Skeletal muscle cell (primary cell): ENCODE measurements at regions not wholly inside any gene's neighbourhood (a gene's known extent, or its start where the extent isn't known, plus 50 kb on each side); places are given as distances from the start of the nearest gene placed in this dataset.

Source experiments
- DNase-seq: peaks from one replicate; pipeline ENCODE4 v3.0.0-alpha.2; 2010; ENCODE audit warnings: low read depth
- H3K4me3 ChIP-seq: 2 replicates; pipeline ENCODE4 v1.5.1; 2011; ENCODE audit warnings: low read depth, mild to moderate bottlenecking, control low read depth, low read length, moderate library complexity

GRCh38 chr3:40779039-40779438 is 254.3 kb downstream of the ZNF621 start:
- no peak for DNase-seq
- no peak overlapping the region for H3K4me3 ChIP-seq

DNA sequence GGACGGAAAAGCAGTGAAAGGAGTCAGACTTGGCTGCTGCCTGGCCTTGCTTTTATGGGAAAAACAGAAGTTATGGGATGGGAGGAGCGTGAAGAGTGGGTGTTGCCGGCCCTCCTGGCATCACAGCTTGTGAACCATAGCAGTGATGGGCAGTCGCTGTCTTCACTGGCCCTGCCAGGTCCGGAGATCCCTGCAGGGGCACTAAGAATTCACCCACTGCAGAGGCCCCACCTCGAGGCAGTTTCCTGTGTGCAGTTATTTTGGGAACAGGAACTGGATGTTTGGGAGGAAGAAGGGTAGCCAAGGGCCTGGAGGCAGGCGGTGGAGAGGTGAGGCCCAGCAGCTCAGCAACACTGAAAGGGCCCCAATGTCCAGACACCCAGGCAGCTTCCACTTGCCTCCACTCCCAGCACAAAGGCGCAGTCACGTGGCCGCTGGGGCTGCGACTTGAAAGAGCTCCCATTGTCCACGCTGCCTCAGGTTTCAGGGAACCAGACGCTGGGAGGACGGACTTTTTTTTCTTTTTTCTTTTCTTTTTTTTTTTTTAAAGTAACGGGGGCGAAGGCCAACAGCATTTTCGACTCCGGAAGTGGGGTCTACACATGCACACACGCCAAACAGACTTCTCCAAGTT is 255.6 kb downstream of the ZNF621 start:
- no peak overlapping the region for H3K4me3 ChIP-seq

DNA sequence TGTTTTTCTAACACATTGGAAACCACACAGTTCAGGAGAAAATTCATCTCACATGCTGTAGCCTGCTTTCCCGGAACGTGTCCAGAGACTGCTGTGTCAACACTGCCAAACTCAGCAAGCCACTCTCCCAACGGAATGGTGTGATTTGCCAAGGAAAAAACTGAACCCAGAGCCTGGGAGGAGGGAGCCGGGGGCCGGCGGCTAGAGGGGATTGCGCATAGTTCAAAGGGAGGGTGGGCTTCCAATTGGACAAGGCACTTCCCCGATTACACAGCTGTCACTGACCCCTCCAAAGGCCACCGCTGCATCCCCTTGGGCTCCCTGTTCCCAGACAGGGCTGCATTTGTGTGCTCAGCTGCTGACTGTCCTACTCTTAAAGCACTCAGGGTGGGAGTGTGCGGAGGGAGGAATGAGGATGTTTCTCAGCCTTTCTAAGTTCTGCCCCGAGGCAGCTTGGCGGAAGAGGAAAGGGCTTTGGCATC is 256.2 kb downstream of the ZNF621 start:
- peak overlapping the region; percentile 11 for H3K4me3 ChIP-seq
- peak; percentile 45 for DNase-seq

More for the DNA sequence above, 255.6 kb downstream of the ZNF621 start:
- peak; percentile 12 for DNase-seq

- no peak for DNase-seq
- no peak overlapping the region for H3K4me3 ChIP-seq
Measured at GRCh38 chr3:40782111-40782721, 257.5 kb downstream of the ZNF621 start.

GRCh38 chr3:40790746-40791145 is 266.0 kb downstream of the ZNF621 start:
- DNase-seq, result no peak
- no peak overlapping the region for H3K4me3 ChIP-seq

- no peak overlapping the region for H3K4me3 ChIP-seq
- DNase-seq, result no peak
Measured at GRCh38 chr3:40793730-40794129, 269.0 kb downstream of the ZNF621 start.

DNA sequence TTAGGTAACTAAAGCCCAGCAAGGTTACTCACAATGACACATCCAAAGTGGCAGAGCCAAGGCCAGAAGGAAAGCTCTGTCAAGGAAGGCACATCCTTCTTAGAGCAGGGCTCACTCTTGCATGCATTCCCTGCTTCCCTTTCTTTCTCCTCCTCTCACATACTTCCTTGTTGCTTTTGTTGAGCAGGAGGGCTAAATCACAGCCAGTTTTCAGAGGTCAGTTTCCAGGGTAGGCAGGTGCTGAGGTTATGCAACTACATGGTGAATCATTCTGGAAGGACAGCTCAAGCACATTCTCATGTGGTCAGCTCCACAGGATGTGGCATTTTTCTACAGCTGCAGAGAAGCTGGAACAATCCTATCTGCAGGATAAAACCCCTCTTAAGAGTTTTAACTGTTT is 275.6 kb downstream of the ZNF621 start:
- H3K4me3 ChIP-seq, result no peak overlapping the region
- peak; percentile 87 for DNase-seq

DNA sequence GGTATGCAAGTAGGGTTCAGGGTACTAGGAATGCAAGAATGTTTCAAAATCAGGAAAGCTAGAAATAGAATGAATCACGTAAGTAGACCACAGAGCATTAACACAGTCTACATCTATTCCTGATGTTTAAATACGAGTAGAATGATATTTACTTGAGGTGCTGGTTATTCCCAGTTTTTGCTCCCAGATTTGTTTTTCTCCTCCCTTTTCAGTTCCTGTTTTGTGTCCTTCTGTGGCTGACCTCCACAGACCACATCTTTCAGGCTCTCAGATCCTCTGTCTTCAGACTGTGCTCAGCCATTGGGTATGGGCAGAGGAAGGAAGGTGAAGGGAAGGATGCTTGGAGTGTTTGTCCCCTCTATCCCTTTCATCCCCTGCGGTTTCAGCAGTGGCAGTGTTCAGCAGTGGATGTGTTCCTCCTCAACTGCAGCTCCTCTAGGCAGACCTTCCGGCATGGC is 276.6 kb downstream of the ZNF621 start:
- H3K4me3 ChIP-seq, result no peak overlapping the region
- DNase-seq, result no peak

- H3K4me3 ChIP-seq, result no peak overlapping the region
- DNase-seq, result no peak
Measured at GRCh38 chr3:40803311-40803710, 278.6 kb downstream of the ZNF621 start.

GRCh38 chr3:40805456-40805855 is 280.7 kb downstream of the ZNF621 start:
- H3K4me3 ChIP-seq, result no peak overlapping the region

GRCh38 chr3:40810813-40811212 is 286.1 kb downstream of the ZNF621 start:
- no peak overlapping the region for H3K4me3 ChIP-seq

More at GRCh38 chr3:40805456-40805855, 280.7 kb downstream of the ZNF621 start:
- DNase-seq, result no peak

GRCh38 chr3:40817017-40817416 is 292.3 kb downstream of the ZNF621 start:
- DNase-seq, result no peak

More at GRCh38 chr3:40810813-40811212, 286.1 kb downstream of the ZNF621 start:
- DNase-seq, result no peak

DNA sequence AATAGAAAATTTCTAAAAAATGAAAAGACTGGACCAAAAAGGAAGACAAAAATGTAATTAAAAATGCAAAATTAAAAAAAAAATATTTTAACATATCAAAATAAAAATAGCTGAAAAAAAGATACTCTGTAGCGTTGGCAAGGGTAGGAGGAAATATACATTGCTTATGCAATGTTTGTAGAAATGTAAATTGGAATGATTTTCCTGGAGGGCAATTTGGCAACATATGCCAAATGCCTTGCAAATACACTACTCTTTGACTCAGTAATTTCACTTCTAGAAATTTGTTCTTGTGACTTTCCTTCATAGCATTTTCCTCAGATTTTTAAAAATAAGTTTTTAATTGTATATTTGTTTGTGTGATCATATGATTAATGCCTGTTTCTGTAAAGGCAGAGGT is 296.6 kb downstream of the ZNF621 start:
- DNase-seq, result no peak
- H3K4me3 ChIP-seq, result no peak overlapping the region

More at GRCh38 chr3:40817017-40817416, 292.3 kb downstream of the ZNF621 start:
- no peak overlapping the region for H3K4me3 ChIP-seq

- H3K4me3 ChIP-seq, result no peak overlapping the region
Measured at GRCh38 chr3:40827226-40827625, 302.5 kb downstream of the ZNF621 start.

DNA sequence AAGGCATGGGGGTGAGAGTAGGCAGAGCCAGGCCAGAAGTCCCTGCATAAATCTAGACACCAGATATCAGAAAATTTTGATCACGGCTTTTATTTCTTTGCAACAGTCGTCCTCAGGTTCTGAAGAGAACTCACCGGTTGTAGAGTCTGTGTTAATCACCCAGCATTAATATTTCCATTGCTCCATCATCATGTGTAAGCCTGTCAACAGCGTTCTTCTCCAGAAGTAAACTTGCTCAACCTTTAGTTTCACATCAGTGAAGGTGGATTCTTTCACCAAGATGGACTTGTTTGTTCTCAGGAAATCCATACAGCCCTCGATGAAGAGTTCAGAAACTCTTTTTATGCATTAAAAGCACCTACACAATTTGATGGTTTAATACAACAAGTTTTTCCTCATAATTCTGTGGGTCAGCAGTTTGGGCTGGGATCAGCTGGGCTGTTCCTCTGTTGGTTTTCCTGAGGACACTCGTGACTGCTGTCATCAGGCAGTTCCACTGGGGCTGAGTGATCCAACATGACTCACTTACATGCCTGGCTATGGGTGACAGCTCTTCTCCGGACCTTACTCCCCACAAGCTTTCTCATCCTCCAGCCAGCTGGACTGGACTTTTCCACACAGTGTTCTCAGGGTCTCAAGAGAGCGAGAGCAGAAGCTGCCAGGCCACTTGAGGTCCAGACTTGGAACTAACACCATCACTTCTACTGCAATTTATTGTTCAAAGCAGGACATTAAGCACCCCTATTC is 303.4 kb downstream of the ZNF621 start:
- H3K4me3 ChIP-seq, result no peak overlapping the region
- no peak for DNase-seq

More at GRCh38 chr3:40827226-40827625, 302.5 kb downstream of the ZNF621 start:
- DNase-seq, result no peak

- DNase-seq, result no peak
- H3K4me3 ChIP-seq, result no peak overlapping the region
Measured at GRCh38 chr3:40828741-40829415, 304.1 kb downstream of the ZNF621 start.

- no peak overlapping the region for H3K4me3 ChIP-seq
- DNase-seq, result no peak
Measured at GRCh38 chr3:40829876-40830275, 305.1 kb downstream of the ZNF621 start.

DNA sequence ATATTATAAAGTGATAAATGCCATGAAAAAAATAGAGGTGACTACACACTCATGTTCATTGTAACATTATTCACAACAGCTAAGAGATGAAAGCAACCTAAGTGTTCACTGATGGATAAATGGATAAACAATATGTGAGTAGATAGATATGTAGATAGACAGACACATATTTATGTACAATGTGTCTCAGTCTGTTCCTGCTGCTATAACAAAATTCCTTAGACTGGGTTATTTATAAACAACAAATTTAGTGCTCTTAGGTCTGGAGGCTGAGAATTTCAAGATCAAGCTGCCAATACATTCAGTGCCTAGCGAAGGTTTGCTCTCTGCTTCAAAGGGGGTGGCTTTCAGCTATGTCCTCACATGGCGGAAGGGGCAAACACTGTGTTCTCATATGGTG is 312.5 kb downstream of the ZNF621 start:
- no peak overlapping the region for H3K4me3 ChIP-seq
- DNase-seq, result no peak

GRCh38 chr3:40841131-40841530 is 316.4 kb downstream of the ZNF621 start:
- DNase-seq, result no peak
- H3K4me3 ChIP-seq, result no peak overlapping the region
